ENCODE measurements at regions not wholly inside any gene's neighbourhood (a gene's known extent, or its start where the extent isn't known, plus 50 kb on each side); places are given as distances from the start of the nearest gene placed in this dataset.

- TF ChIP-seq EP300 (IDR thresholded peaks at IDR 0.05): no peak
- TF ChIP-seq, protein P1, sequence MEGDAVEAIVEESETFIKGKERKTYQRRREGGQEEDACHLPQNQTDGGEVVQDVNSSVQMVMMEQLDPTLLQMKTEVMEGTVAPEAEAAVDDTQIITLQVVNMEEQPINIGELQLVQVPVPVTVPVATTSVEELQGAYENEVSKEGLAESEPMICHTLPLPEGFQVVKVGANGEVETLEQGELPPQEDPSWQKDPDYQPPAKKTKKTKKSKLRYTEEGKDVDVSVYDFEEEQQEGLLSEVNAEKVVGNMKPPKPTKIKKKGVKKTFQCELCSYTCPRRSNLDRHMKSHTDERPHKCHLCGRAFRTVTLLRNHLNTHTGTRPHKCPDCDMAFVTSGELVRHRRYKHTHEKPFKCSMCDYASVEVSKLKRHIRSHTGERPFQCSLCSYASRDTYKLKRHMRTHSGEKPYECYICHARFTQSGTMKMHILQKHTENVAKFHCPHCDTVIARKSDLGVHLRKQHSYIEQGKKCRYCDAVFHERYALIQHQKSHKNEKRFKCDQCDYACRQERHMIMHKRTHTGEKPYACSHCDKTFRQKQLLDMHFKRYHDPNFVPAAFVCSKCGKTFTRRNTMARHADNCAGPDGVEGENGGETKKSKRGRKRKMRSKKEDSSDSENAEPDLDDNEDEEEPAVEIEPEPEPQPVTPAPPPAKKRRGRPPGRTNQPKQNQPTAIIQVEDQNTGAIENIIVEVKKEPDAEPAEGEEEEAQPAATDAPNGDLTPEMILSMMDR (IDR thresholded peaks at IDR 0.05): no peak
- no peak for TF ChIP-seq POLR2A (IDR thresholded peaks at IDR 0.05)
These were observed 499.5 kb upstream of the MYT1L start for GRCh38 chr2:2830576-2830975.
